ENCODE measurements at regions not wholly inside any gene's neighbourhood (a gene's known extent, or its start where the extent isn't known, plus 50 kb on each side); places are given as distances from the start of the nearest gene placed in this dataset.

GRCh38 chr20:29302979-29303644 is 1954.4 kb upstream of the DEFB115 start:
- TF ChIP-seq CTCF (IDR thresholded peaks at IDR 0.05) = no peak
- no peak for TF ChIP-seq ZFX (IDR thresholded peaks at IDR 0.05; ENCODE audit: borderline replicate concordance)
